ENCODE measurements at regions not wholly inside any gene's neighbourhood (a gene's known extent, or its start where the extent isn't known, plus 50 kb on each side); places are given as distances from the start of the nearest gene placed in this dataset.

- Histone ChIP-seq H3K79me2 (ENCODE audit: low read length) (no peaks in the 10 kb centered on the region), H3K9ac (ENCODE audit: low read length) (no peak overlapping the region), H3K4me1 (ENCODE audit: low read length) (no peaks in the 10 kb centered on the region), H3K27ac (ENCODE audit: low read length) (no peak overlapping the region), H3K4me2 (ENCODE audit: low read length) (no peak overlapping the region), H2AFZ (ENCODE audit: low read depth, low read length) (no peak overlapping the region), H4K20me1 (ENCODE audit: insufficient read depth, low read length) (no peaks in the 10 kb centered on the region), H3K4me3 (ENCODE audit: low read length) (no peak overlapping the region), H3K36me3 (replicated peaks; ENCODE audit: low read depth, low read length) (no peaks in the 10 kb centered on the region), H3K27me3 (ENCODE audit: low read depth, low read length) (no peaks in the 10 kb centered on the region), H3K9me3 (ENCODE audit: insufficient read depth, low read length) (no peaks in the 10 kb centered on the region)
- TF ChIP-seq EZH2phosphoT487 (IDR thresholded peaks at IDR 0.05; ENCODE audit: low read depth) (no peak), CTCF (IDR thresholded peaks at IDR 0.05; ENCODE audit: low read depth, low read length) (no peak)
Observed at GRCh38 chr13:34065928-34066327, 248.0 kb downstream of the RFC3 start.

GRCh38 chr13:34066344-34066743, 248.4 kb downstream of the RFC3 start:
- Histone ChIP-seq H3K36me3 (replicated peaks; ENCODE audit: low read depth, low read length) (no peaks in the 10 kb centered on the region), H3K27ac (ENCODE audit: low read length) (no peak overlapping the region), H3K4me2 (ENCODE audit: low read length) (no peak overlapping the region), H3K9ac (ENCODE audit: low read length) (no peak overlapping the region), H3K27me3 (ENCODE audit: low read depth, low read length) (no peaks in the 10 kb centered on the region), H3K4me3 (ENCODE audit: low read length) (no peak overlapping the region), H3K79me2 (ENCODE audit: low read length) (no peaks in the 10 kb centered on the region), H3K9me3 (ENCODE audit: insufficient read depth, low read length) (no peaks in the 10 kb centered on the region), H3K4me1 (ENCODE audit: low read length) (no peaks in the 10 kb centered on the region), H2AFZ (ENCODE audit: low read depth, low read length) (no peak overlapping the region), H4K20me1 (ENCODE audit: insufficient read depth, low read length) (no peaks in the 10 kb centered on the region)
- TF ChIP-seq EZH2phosphoT487 (IDR thresholded peaks at IDR 0.05; ENCODE audit: low read depth) (no peak), CTCF (IDR thresholded peaks at IDR 0.05; ENCODE audit: low read depth, low read length) (no peak)

GRCh38 chr13:34070006-34070405, 252.1 kb downstream of the RFC3 start:
- no peak overlapping the region for H2AFZ ChIP-seq (ENCODE audit: low read depth, low read length)
- H3K4me1 ChIP-seq (ENCODE audit: low read length), result no peaks in the 10 kb centered on the region
- H3K79me2 ChIP-seq (ENCODE audit: low read length), result no peaks in the 10 kb centered on the region
- H3K4me2 ChIP-seq (ENCODE audit: low read length), result no peak overlapping the region
- H3K27ac ChIP-seq (ENCODE audit: low read length), result no peak overlapping the region
- no peaks in the 10 kb centered on the region for H3K27me3 ChIP-seq (ENCODE audit: low read depth, low read length)
- no peak overlapping the region for H3K9ac ChIP-seq (ENCODE audit: low read length)
- H3K4me3 ChIP-seq (ENCODE audit: low read length), result no peak overlapping the region
- no peak for TF ChIP-seq CTCF (IDR thresholded peaks at IDR 0.05; ENCODE audit: low read depth, low read length)
- no peak for TF ChIP-seq EZH2phosphoT487 (IDR thresholded peaks at IDR 0.05; ENCODE audit: low read depth)
- peaks cover 11% of the 10 kb centered on the region; the same call in 1 of the 2 replicates for H3K9me3 ChIP-seq (ENCODE audit: insufficient read depth, low read length)
- H4K20me1 ChIP-seq (ENCODE audit: insufficient read depth, low read length), result no peaks in the 10 kb centered on the region
- no peaks in the 10 kb centered on the region for H3K36me3 ChIP-seq (replicated peaks; ENCODE audit: low read depth, low read length)

- TF ChIP-seq EZH2phosphoT487 (IDR thresholded peaks at IDR 0.05; ENCODE audit: low read depth) (no peak), CTCF (IDR thresholded peaks at IDR 0.05; ENCODE audit: low read depth, low read length) (no peak)
- H4K20me1 ChIP-seq (ENCODE audit: insufficient read depth, low read length), result no peaks in the 10 kb centered on the region
- no peaks in the 10 kb centered on the region for H3K36me3 ChIP-seq (replicated peaks; ENCODE audit: low read depth, low read length)
Observed at GRCh38 chr13:34070544-34071303, 252.8 kb downstream of the RFC3 start.

More at GRCh38 chr13:34070544-34071303, 252.8 kb downstream of the RFC3 start:
- Histone ChIP-seq H3K27ac (ENCODE audit: low read length) (no peak overlapping the region), H3K9me3 (ENCODE audit: insufficient read depth, low read length) (peaks cover 12% of the 10 kb centered on the region; the same call in 1 of the 2 replicates), H3K27me3 (ENCODE audit: low read depth, low read length) (no peaks in the 10 kb centered on the region), H2AFZ (ENCODE audit: low read depth, low read length) (no peak overlapping the region), H3K4me1 (ENCODE audit: low read length) (no peaks in the 10 kb centered on the region), H3K4me3 (ENCODE audit: low read length) (no peak overlapping the region), H3K9ac (ENCODE audit: low read length) (no peak overlapping the region), H3K79me2 (ENCODE audit: low read length) (no peaks in the 10 kb centered on the region), H3K4me2 (ENCODE audit: low read length) (no peak overlapping the region)

Measured in OCI-LY3 (cell line).